B cell (primary cell): ENCODE measurements at regions not wholly inside any gene's neighbourhood (a gene's known extent, or its start where the extent isn't known, plus 50 kb on each side); places are given as distances from the start of the nearest gene placed in this dataset.
"Not testable (repeated sequence)": the region's sequence is repeated elsewhere in the genome, so short reads cannot be mapped to it uniquely, and the experiment has no call there.

Experiments used
- ATAC-seq: fragments of 200-7000 bp; cut with Tn5 transposase; one replicate; pipeline ENCODE4 v1.10.0; 2021; ENCODE audit warnings: low read depth, mild to moderate bottlenecking, moderate number of reproducible peaks, moderate library complexity
- CTCF ChIA-PET: fragments of 350-600 bp; sonication (Branson Sonifier 250); formaldehyde crosslinking; loops from one replicate; lab custom pipeline; 2021; ENCODE audit warnings: antibody characterized with exemption, inconsistent platforms; lab: Charles Lee
- POLR2A ChIA-PET: fragments of 350-600 bp; sonication (Branson Sonifier 250); formaldehyde crosslinking; loops from one replicate; lab custom pipeline; 2021; ENCODE audit warnings: antibody characterized with exemption; lab: Charles Lee
- DNase-seq: peaks from one replicate; pipeline ENCODE4 v3.0.0; 2013
- H2AFZ ChIP-seq: 2 replicates; pipeline ENCODE4 v1.6.1; 2012; ENCODE audit warnings: mild to moderate bottlenecking, low read depth, low read length; ENCODE audit not compliant: insufficient read depth, poor library complexity, severe bottlenecking
- H3K27ac ChIP-seq, 2 donors: 1 replicate in 1 of 2; 2 replicates in 1 of 2; pipeline ENCODE4 v1.5.1; 2012 to 2013; ENCODE audit warnings: low read length in 2 of 2, mild to moderate bottlenecking in 2 of 2, moderate library complexity in 1 of 2
- H3K27me3 ChIP-seq, 4 experiments: fragments of 200-600 bp in 1 of 4; sonication (generic) in 1 of 4; replicated peaks in 1 of 4; 1 replicate in 2 of 4; 2 replicates in 2 of 4; pipeline versions ENCODE4 v1.6.1 to v1.7.0; 2013 to 2016; ENCODE audit warnings: low read length in 3 of 4, mild to moderate bottlenecking in 2 of 4, mixed read lengths in 1 of 4, moderate library complexity in 1 of 4; ENCODE audit not compliant: insufficient read depth in 4 of 4, control insufficient read depth in 3 of 4; ENCODE audit errors: control extremely low read depth in 1 of 4
- H3K36me3 ChIP-seq, 2 experiments: replicated peaks in 1 of 2; 1 replicate in 1 of 2; 2 replicates in 1 of 2; pipeline versions ENCODE4 v1.6.1 to v1.7.1; 2013; ENCODE audit warnings: low read length in 1 of 2; ENCODE audit not compliant: insufficient read depth in 2 of 2, control insufficient read depth in 1 of 2; ENCODE audit errors: control extremely low read depth in 1 of 2, extremely low read depth in 1 of 2
- H3K4me1 ChIP-seq, 2 donors: fragments of 200-600 bp in 1 of 2; sonication (generic) in 1 of 2; 1 replicate in 1 of 2; 2 replicates in 1 of 2; pipeline versions ENCODE4 v1.5.1 to v1.6.1; 2013 to 2017; ENCODE audit warnings: low read length in 2 of 2; ENCODE audit not compliant: control insufficient read depth in 2 of 2, insufficient read depth in 2 of 2
- H3K4me2 ChIP-seq: replicated peaks from 2 replicates; pipeline ENCODE3; 2012; ENCODE audit warnings: mild to moderate bottlenecking, low read depth, low read length; ENCODE audit not compliant: poor library complexity, severe bottlenecking
- H3K4me3 ChIP-seq, 5 experiments: fragments of 200-600 bp in 1 of 5; sonication (generic) in 1 of 5; 1 replicate in 3 of 5; 2 replicates in 2 of 5; pipeline versions ENCODE4 v1.5.1 to v1.7.0; 2011 to 2016; ENCODE audit warnings: low read length in 4 of 5, mild to moderate bottlenecking in 4 of 5, low read depth in 2 of 5, control low read depth in 1 of 5, moderate library complexity in 1 of 5; ENCODE audit not compliant: insufficient read depth in 1 of 5; ENCODE audit errors: control extremely low read depth in 1 of 5, extremely low read depth in 1 of 5
- H3K79me2 ChIP-seq: fragments of 200-600 bp; sonication (generic); one replicate; pipeline ENCODE4 v1.6.0; 2016; ENCODE audit warnings: low read length; ENCODE audit not compliant: control insufficient read depth, insufficient read depth
- H3K9ac ChIP-seq: fragments of 200-600 bp; sonication (generic); 2 replicates; pipeline ENCODE4 v1.6.1; 2017; ENCODE audit warnings: mild to moderate bottlenecking, low read length, moderate library complexity
- H3K9me3 ChIP-seq, 3 donors: one replicate each; pipeline versions ENCODE4 v1.6.1 to v1.7.1; 2013; ENCODE audit warnings: low read length in 2 of 3; ENCODE audit not compliant: control insufficient read depth in 2 of 3, insufficient read depth in 1 of 3; ENCODE audit errors: control extremely low read depth in 1 of 3
- H4K20me1 ChIP-seq: 2 replicates; pipeline ENCODE4 v1.6.0; 2012; ENCODE audit warnings: mild to moderate bottlenecking, low read length; ENCODE audit not compliant: insufficient read depth, control insufficient read depth, poor library complexity, severe bottlenecking
- H3K27ac Mint-ChIP-seq: one replicate; pipeline ENCODE4 v1.8.0; 2021; ENCODE audit warnings: mixed read lengths
- H3K27me3 Mint-ChIP-seq: one replicate; pipeline ENCODE4 v1.8.0; 2021; ENCODE audit warnings: mixed read lengths
- H3K4me1 Mint-ChIP-seq: one replicate; pipeline ENCODE4 v1.8.0; 2021; ENCODE audit warnings: mixed read lengths
- H3K4me3 Mint-ChIP-seq: one replicate; pipeline ENCODE4 v1.8.0; 2021; ENCODE audit warnings: mixed read lengths
- H3K9me3 Mint-ChIP-seq: one replicate; pipeline ENCODE4 v1.8.0; 2022; ENCODE audit warnings: mixed read lengths; ENCODE audit not compliant: insufficient read depth
- EZH2 ChIP-seq: IDR thresholded peaks from 2 replicates; pipeline ENCODE4 v1.6.1; 2012; ENCODE audit warnings: borderline replicate concordance, low read depth, mild to moderate bottlenecking, moderate library complexity, low read length; ENCODE audit not compliant: insufficient read depth, poor library complexity, severe bottlenecking
- WGBS: methylation state at CpG from one replicate; pipeline ENCODE4 v1.1.5; 2013; ENCODE audit warnings: missing lambda C conversion rate; ENCODE audit not compliant: insufficient coverage; 5-methylcytosine and 5-hydroxymethylcytosine counted together
- intact Hi-C: fragments of 100-400 bp; cut with micrococcal nuclease; formaldehyde crosslinking; loops from one replicate; pipeline ENCODE4 v1.10.0; 2022
- TF ChIP-seq, protein P1 (sequence below): fragments of 200-600 bp; IDR thresholded peaks from one replicate; pipeline ENCODE4 v1.8.0; 2022; ENCODE audit warnings: antibody characterized with exemption, mild to moderate bottlenecking

DNA sequence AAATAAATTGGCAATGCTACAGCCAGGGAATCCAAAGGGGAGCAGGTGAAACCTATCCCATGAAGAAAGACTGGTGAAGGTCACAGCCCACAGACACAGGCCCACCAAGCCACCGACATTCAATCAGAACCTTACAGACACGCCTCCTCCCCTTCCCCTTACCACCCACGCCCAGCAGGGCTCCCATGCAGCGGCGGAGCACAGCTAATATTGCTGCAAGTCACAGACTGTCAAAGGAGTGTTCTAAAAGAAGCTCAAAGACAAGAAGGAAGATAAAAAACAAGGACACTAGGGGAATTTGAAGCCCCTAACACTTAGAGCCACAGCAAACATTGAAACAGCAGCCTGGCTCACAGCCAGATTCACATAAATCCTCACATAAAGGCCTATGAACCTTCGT, 91.2 kb downstream of the MED10 start:
- H3K27ac Mint-ChIP-seq, result no peak overlapping the region
- no peaks in the 10 kb centered on the region for H3K4me1 Mint-ChIP-seq
- ATAC-seq, result no peak
- no peaks in the 10 kb centered on the region for H3K36me3 ChIP-seq
- no peak overlapping the region for H3K4me2 ChIP-seq
- CTCF ChIA-PET, result no interaction called here
- TF ChIP-seq, protein P1, sequence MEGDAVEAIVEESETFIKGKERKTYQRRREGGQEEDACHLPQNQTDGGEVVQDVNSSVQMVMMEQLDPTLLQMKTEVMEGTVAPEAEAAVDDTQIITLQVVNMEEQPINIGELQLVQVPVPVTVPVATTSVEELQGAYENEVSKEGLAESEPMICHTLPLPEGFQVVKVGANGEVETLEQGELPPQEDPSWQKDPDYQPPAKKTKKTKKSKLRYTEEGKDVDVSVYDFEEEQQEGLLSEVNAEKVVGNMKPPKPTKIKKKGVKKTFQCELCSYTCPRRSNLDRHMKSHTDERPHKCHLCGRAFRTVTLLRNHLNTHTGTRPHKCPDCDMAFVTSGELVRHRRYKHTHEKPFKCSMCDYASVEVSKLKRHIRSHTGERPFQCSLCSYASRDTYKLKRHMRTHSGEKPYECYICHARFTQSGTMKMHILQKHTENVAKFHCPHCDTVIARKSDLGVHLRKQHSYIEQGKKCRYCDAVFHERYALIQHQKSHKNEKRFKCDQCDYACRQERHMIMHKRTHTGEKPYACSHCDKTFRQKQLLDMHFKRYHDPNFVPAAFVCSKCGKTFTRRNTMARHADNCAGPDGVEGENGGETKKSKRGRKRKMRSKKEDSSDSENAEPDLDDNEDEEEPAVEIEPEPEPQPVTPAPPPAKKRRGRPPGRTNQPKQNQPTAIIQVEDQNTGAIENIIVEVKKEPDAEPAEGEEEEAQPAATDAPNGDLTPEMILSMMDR, result no peak
- no peak for TF ChIP-seq EZH2
- H3K79me2 ChIP-seq, result no peaks in the 10 kb centered on the region
- no peak for DNase-seq
- H3K4me1 ChIP-seq, result no peaks in the 10 kb centered on the region
- POLR2A ChIA-PET, result no interaction called here
- no peak overlapping the region for H2AFZ ChIP-seq
- H3K9ac ChIP-seq, result no peak overlapping the region
- H3K27me3 Mint-ChIP-seq, result peaks cover 2% of the 10 kb centered on the region
- WGBS, result 80% methylated on average over 1 of the region's 6 CpGs
- no peaks in the 10 kb centered on the region for H3K9me3 Mint-ChIP-seq
- H3K9me3 ChIP-seq, result no peaks in the 10 kb centered on the region
- intact Hi-C loops, result no loop called here
- no peaks in the 10 kb centered on the region for H4K20me1 ChIP-seq
- H3K4me3 Mint-ChIP-seq, result no peak overlapping the region
- no peak overlapping the region for H3K4me3 ChIP-seq
- no peak overlapping the region for H3K27ac ChIP-seq
- no peaks in the 10 kb centered on the region for H3K27me3 ChIP-seq

DNA sequence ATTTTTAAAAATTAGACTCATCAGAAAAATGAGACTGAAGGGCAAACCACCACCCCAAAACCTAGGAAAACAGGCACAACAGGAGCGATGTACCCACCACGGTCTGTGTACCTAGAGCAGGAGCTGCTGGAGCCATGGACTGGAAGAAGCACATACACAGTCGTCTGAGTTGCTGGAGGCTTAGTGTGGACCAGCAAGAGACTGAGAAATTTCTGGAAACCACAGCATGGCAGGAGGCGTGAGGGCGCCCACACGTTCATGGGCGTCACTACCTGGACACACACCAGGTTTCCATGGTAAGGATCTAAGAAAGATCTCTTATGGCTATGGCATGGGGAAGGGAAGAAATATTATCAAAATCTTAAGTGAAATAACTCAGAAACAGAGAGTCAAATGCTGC, 91.9 kb downstream of the MED10 start:
- H3K36me3 ChIP-seq, result no peaks in the 10 kb centered on the region
- peaks cover 2% of the 10 kb centered on the region for H3K27me3 Mint-ChIP-seq
- no peaks in the 10 kb centered on the region for H3K4me1 Mint-ChIP-seq
- no peak for DNase-seq
- no peak overlapping the region for H3K27ac ChIP-seq
- H3K9me3 ChIP-seq, result no peaks in the 10 kb centered on the region
- no peaks in the 10 kb centered on the region for H3K79me2 ChIP-seq
- no peak for ATAC-seq
- TF ChIP-seq, protein P1, result no peak
- TF ChIP-seq EZH2, result no peak
- 97% methylated on average over 6 of the region's 7 CpGs for WGBS
- no peak overlapping the region for H2AFZ ChIP-seq
- CTCF ChIA-PET, result no interaction called here
- intact Hi-C loops, result no loop called here
- no peak overlapping the region for H3K4me2 ChIP-seq
- H3K9ac ChIP-seq, result no peak overlapping the region
- H3K9me3 Mint-ChIP-seq, result no peaks in the 10 kb centered on the region
- H3K27ac Mint-ChIP-seq, result no peak overlapping the region
- no peak overlapping the region for H3K4me3 Mint-ChIP-seq
- H3K4me3 ChIP-seq, result no peak overlapping the region
- no peaks in the 10 kb centered on the region for H3K27me3 ChIP-seq
- H3K4me1 ChIP-seq, result no peaks in the 10 kb centered on the region
- no peaks in the 10 kb centered on the region for H4K20me1 ChIP-seq
- POLR2A ChIA-PET, result no interaction called here

DNA sequence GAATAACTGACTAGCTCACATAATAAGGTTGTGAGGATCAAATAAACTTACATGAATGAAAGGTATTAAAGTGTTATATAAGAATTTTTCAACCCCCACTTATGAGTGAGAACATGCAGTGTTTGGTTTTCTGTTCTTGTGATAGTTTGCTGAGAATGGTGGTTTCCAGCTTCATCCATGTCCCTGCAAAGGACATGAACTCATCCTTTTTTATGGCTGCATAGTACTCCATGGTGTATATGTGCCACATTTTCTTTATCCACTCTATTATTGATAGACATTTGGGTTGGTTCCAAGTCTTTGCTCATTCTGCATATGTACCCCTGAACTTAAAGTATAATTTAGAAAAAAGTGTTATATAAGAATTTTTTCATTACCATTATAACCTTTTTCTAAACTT, 93.9 kb downstream of the MED10 start:
- H3K4me2 ChIP-seq, H3K4me1 Mint-ChIP-seq, H3K27me3 ChIP-seq, CTCF ChIA-PET, H3K27me3 Mint-ChIP-seq, H3K36me3 ChIP-seq, ATAC-seq, DNase-seq, intact Hi-C loops, H3K4me3 Mint-ChIP-seq, H3K9ac ChIP-seq, POLR2A ChIA-PET, H2AFZ ChIP-seq, H3K27ac ChIP-seq, H3K4me1 ChIP-seq, H3K9me3 ChIP-seq, H3K79me2 ChIP-seq, H3K4me3 ChIP-seq, H3K27ac Mint-ChIP-seq, H4K20me1 ChIP-seq, H3K9me3 Mint-ChIP-seq: not testable (repeated sequence)
